Stomach (tissue), 8 donors: ENCODE measurements at regions not wholly inside any gene's neighbourhood (a gene's known extent, or its start where the extent isn't known, plus 50 kb on each side); places are given as distances from the start of the nearest gene placed in this dataset.

Experiments used
- DNase-seq, 2 donors: peaks; one replicate each; pipeline versions ENCODE4 v3.0.0 to v3.0.0-alpha.2; 2013 to 2019
- H3K27ac ChIP-seq, 5 donors: fragments of 200-600 bp in 4 of 5; sonication (generic) in 4 of 5; one replicate each; pipeline ENCODE4 v1.5.1; 2013 to 2019; ENCODE audit warnings: mild to moderate bottlenecking in 1 of 5, moderate library complexity in 1 of 5
- H3K27me3 ChIP-seq, 3 donors: fragments of 200-600 bp; sonication (generic); one replicate each; pipeline ENCODE4 v1.5.1; 2017 to 2019; ENCODE audit warnings: mixed run types in 1 of 3
- H3K36me3 ChIP-seq, 4 donors: fragments of 200-600 bp; sonication (generic); 1 replicate in 3 of 4; 2 replicates in 1 of 4; pipeline ENCODE4 v1.5.1; 2016 to 2019
- H3K4me1 ChIP-seq, 4 donors: fragments of 200-600 bp; sonication (generic); one replicate each; pipeline ENCODE4 v1.5.1; 2016 to 2019
- H3K4me3 ChIP-seq, 4 donors: fragments of 200-600 bp; sonication (generic) in 3 of 4; one replicate each; pipeline ENCODE4 v1.5.1; 2016 to 2019; ENCODE audit warnings: mild to moderate bottlenecking in 1 of 4
- H3K9me3 ChIP-seq, 4 donors: fragments of 200-600 bp; sonication (generic); one replicate each; pipeline ENCODE4 v1.5.1; 2016 to 2019
- EP300 ChIP-seq: sonication (generic); formaldehyde crosslinking; IDR thresholded peaks from one replicate; pipeline ENCODE4 v1.6.1; 2017; ENCODE audit warnings: antibody characterized with exemption
- POLR2A ChIP-seq, 4 donors: fragments of 450-650 bp; IDR thresholded peaks; one replicate each; pipeline ENCODE4 v1.6.1; 2016; ENCODE audit warnings: antibody characterized with exemption in 4 of 4, control low read depth in 2 of 4, mild to moderate bottlenecking in 1 of 4, moderate library complexity in 1 of 4
- POLR2AphosphoS5 ChIP-seq, 3 donors: sonication (generic); formaldehyde crosslinking; IDR thresholded peaks; one replicate each; pipeline ENCODE4 v1.6.1; 2016; ENCODE audit warnings: antibody characterized with exemption in 3 of 3
- WGBS, 5 donors: extraction: QIAGEN DNeasy Blood & Tissue Kit in 3 of 5; methylation state at CpG; one replicate each; pipeline versions ENCODE4 v1.1.5 to v1.1.7; 2013 to 2018; 5-methylcytosine and 5-hydroxymethylcytosine counted together
- intact Hi-C: fragments of 100-400 bp; cut with DNase I; formaldehyde crosslinking; loops from one replicate; pipeline ENCODE4 v1.15.1; 2023; ENCODE audit warnings: low total_unique reads
- TF ChIP-seq, protein P1 (sequence below), 7 experiments: fragments of 450-650 bp in 4 of 7; fragments of 200-600 bp in 3 of 7; sonication (generic) in 3 of 7; IDR thresholded peaks; one replicate each; pipeline ENCODE4 v1.5.1; 2016 to 2019; ENCODE audit warnings: antibody characterized with exemption in 7 of 7, control low read depth in 2 of 7, mild to moderate bottlenecking in 1 of 7
- donor health status: healthy with polysubstance abuse.
- donor health status: Bipolar disorder and iron deficiency.
- donor health status: healthy.

- WGBS, 5 donors: 60 to 86% (median 77%) methylated on average over 1 of the region's 1 CpG
- Histone ChIP-seq H3K4me1 (no peaks in the 10 kb centered on the region), H3K27me3 (no peaks in the 10 kb centered on the region), H3K9me3 (no peaks in the 10 kb centered on the region), H3K27ac (no peak overlapping the region), H3K36me3 (no peaks in the 10 kb centered on the region), H3K4me3 (no peak overlapping the region)
- intact Hi-C loops: no loop called here
- TF ChIP-seq POLR2A (IDR thresholded peaks at IDR 0.05) (no peak), POLR2AphosphoS5 (IDR thresholded peaks at IDR 0.05) (no peak), EP300 (no peak)
- TF ChIP-seq, protein P1, sequence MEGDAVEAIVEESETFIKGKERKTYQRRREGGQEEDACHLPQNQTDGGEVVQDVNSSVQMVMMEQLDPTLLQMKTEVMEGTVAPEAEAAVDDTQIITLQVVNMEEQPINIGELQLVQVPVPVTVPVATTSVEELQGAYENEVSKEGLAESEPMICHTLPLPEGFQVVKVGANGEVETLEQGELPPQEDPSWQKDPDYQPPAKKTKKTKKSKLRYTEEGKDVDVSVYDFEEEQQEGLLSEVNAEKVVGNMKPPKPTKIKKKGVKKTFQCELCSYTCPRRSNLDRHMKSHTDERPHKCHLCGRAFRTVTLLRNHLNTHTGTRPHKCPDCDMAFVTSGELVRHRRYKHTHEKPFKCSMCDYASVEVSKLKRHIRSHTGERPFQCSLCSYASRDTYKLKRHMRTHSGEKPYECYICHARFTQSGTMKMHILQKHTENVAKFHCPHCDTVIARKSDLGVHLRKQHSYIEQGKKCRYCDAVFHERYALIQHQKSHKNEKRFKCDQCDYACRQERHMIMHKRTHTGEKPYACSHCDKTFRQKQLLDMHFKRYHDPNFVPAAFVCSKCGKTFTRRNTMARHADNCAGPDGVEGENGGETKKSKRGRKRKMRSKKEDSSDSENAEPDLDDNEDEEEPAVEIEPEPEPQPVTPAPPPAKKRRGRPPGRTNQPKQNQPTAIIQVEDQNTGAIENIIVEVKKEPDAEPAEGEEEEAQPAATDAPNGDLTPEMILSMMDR (IDR thresholded peaks at IDR 0.05): no peak
- no peak for DNase-seq
These were observed 2271.0 kb upstream of the C9orf72 start for GRCh38 chr9:29844251-29844650.

DNA sequence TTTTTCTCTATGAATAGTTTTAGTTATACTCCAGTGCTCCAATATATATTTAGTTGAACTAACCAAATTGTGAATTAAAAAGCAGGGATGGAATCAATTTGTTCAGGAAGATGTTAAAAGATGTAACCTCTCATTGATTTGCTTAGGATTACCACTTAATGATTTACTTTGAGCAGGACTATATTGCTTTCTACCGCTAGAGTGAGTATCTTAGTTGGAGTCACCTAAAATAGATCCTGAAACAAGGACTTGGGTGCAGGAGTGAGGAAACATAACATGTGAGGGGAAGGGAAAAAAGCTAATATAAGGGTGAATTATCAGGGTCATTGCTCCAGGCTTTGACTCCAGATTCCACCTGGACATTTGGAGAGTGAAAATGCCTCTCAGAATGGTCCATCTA is 2277.4 kb upstream of the C9orf72 start:
- TF ChIP-seq EP300 (no peak), POLR2A (IDR thresholded peaks at IDR 0.05) (no peak), POLR2AphosphoS5 (IDR thresholded peaks at IDR 0.05) (no peak)
- TF ChIP-seq, protein P1 (IDR thresholded peaks at IDR 0.05): no peak
- DNase-seq: no peak
- Histone ChIP-seq H3K36me3 (no peaks in the 10 kb centered on the region), H3K9me3 (no peaks in the 10 kb centered on the region), H3K4me3 (no peak overlapping the region), H3K27me3 (no peaks in the 10 kb centered on the region), H3K27ac (no peak overlapping the region), H3K4me1 (no peaks in the 10 kb centered on the region)
- intact Hi-C loops: no loop called here
- 21 to 50% (median 42%) methylated on average over 1 of the region's 1 CpG for WGBS, 5 donors

DNA sequence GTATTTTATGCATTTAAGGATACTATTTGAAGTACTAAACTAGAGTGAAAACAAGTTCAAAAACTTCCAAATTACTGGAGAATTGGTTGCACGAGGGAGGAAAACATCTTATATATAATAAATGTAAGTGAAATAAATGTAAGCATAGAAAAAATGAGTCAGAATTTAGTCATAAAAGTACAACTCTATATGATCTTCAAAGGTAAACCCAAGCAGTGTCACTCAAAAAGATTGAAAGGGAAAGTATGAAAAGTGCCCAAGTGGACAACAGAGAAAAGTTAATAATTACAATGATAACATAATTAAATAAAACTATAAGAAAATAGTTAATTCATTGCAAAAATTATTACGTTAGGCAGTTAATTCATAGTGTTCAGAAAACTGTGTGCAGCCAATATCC is 2288.5 kb upstream of the C9orf72 start:
- DNase-seq: no peak
- Histone ChIP-seq H3K27ac (no peak overlapping the region), H3K36me3 (no peaks in the 10 kb centered on the region)

GRCh38 chr9:29865764-29866313 is 2292.6 kb upstream of the C9orf72 start:
- 49 to 75% (median 59%) methylated on average over 3 of the region's 3 CpGs for WGBS, 5 donors
- H3K9me3 ChIP-seq: peaks cover 0 to 6% (median 0%) of the 10 kb centered on the region in 4 donors
- no peaks in the 10 kb centered on the region for H3K36me3 ChIP-seq
- no peaks in the 10 kb centered on the region for H3K27me3 ChIP-seq
- no peaks in the 10 kb centered on the region for H3K4me1 ChIP-seq
- no peak overlapping the region for H3K27ac ChIP-seq
- H3K4me3 ChIP-seq: no peak overlapping the region
- TF ChIP-seq POLR2AphosphoS5 (IDR thresholded peaks at IDR 0.05): no peak
- TF ChIP-seq, protein P1 (IDR thresholded peaks at IDR 0.05): no peak
- TF ChIP-seq POLR2A (IDR thresholded peaks at IDR 0.05): no peak
- no peak for TF ChIP-seq EP300
- intact Hi-C loops: no loop called here
- DNase-seq: no peak

More for the DNA sequence above, 2288.5 kb upstream of the C9orf72 start:
- no peaks in the 10 kb centered on the region for H3K27me3 ChIP-seq
- H3K4me3 ChIP-seq: no peak overlapping the region
- no peaks in the 10 kb centered on the region for H3K4me1 ChIP-seq
- intact Hi-C loops: no loop called here
- 58 to 78% (median 64%) methylated on average over 2 of the region's 2 CpGs for WGBS, 5 donors
- TF ChIP-seq EP300 (no peak), POLR2A (IDR thresholded peaks at IDR 0.05) (no peak), POLR2AphosphoS5 (IDR thresholded peaks at IDR 0.05) (no peak)
- TF ChIP-seq, protein P1 (IDR thresholded peaks at IDR 0.05): no peak
- no peaks in the 10 kb centered on the region for H3K9me3 ChIP-seq
